HEK293 (cell line): ENCODE measurements at regions not wholly inside any gene's neighbourhood (a gene's known extent, or its start where the extent isn't known, plus 50 kb on each side); places are given as distances from the start of the nearest gene placed in this dataset.
A peak's percentile ranks its signal among the peaks of the same experiment; 100 is the strongest.
"Not testable (repeated sequence)": the region's sequence is repeated elsewhere in the genome, so short reads cannot be mapped to it uniquely, and the experiment has no call there.

Source experiments
- CTCF ChIA-PET: fragments of 350-600 bp; formaldehyde crosslinking; extraction: SDS; loops from one replicate; lab custom pipeline; 2021; ENCODE audit warnings: antibody characterized with exemption; lab: Yijun Ruan, JAX
- POLR2A ChIA-PET: fragments of 300-600 bp; formaldehyde crosslinking; extraction: SDS; loops from one replicate; lab custom pipeline; 2020; ENCODE audit warnings: antibody characterized with exemption, inconsistent platforms; lab: Yijun Ruan, JAX
- H3K27ac ChIP-seq: fragments of 200-500 bp; sonication (Bioruptor generic); 2 replicates; pipeline ENCODE4 v1.5.1; 2014; ENCODE audit warnings: low read depth, low read length, control low read depth, inconsistent platforms; ENCODE audit errors: extremely low read depth
- H3K36me3 ChIP-seq, 2 experiments: fragments of 200-500 bp in 1 of 2; sonication (Bioruptor generic) in 1 of 2; 1 replicate in 1 of 2; 2 replicates in 1 of 2; pipeline ENCODE4 v1.5.1; 2014 to 2017; ENCODE audit warnings: inconsistent platforms in 2 of 2, low read length in 2 of 2; ENCODE audit not compliant: control insufficient read depth in 2 of 2, insufficient read depth in 1 of 2
- H3K4me1 ChIP-seq: fragments of 200-500 bp; sonication (Bioruptor generic); 2 replicates; pipeline ENCODE4 v1.5.1; 2014; ENCODE audit warnings: mild to moderate bottlenecking, low read length, inconsistent platforms; ENCODE audit not compliant: control insufficient read depth, insufficient read depth
- H3K4me3 ChIP-seq: 2 replicates; pipeline ENCODE4 v1.5.1; 2011; ENCODE audit warnings: low read depth, mild to moderate bottlenecking, control low read depth, low read length, moderate library complexity
- H3K9me3 ChIP-seq: fragments of 200-500 bp; sonication (Bioruptor generic); 2 replicates; pipeline ENCODE4 v1.5.1; 2014; ENCODE audit warnings: low read depth, low read length, inconsistent platforms; ENCODE audit not compliant: control insufficient read depth, insufficient read depth
- ZNF146 ChIP-seq: fragments of 450-650 bp; formaldehyde crosslinking; IDR thresholded peaks from 2 replicates; pipeline ENCODE4 v1.5.1; 2016; ENCODE audit warnings: missing biosample characterization, missing genetic modification characterization
- ZNF175 ChIP-seq: fragments of 450-650 bp; formaldehyde crosslinking; IDR thresholded peaks from 2 replicates; pipeline ENCODE4 v1.5.1; 2016; ENCODE audit warnings: missing biosample characterization, missing genetic modification characterization
- ZNF501 ChIP-seq: fragments of 450-650 bp; formaldehyde crosslinking; IDR thresholded peaks from 2 replicates; pipeline ENCODE4 v1.5.1; 2016; ENCODE audit warnings: missing biosample characterization, missing genetic modification characterization
- ZNF549 ChIP-seq: fragments of 450-650 bp; IDR thresholded peaks from 2 replicates; pipeline ENCODE4 v1.5.1; 2018; ENCODE audit warnings: missing biosample characterization, missing genetic modification characterization, mild to moderate bottlenecking, inconsistent platforms, moderate library complexity
- ZNF623 ChIP-seq: fragments of 450-650 bp; formaldehyde crosslinking; IDR thresholded peaks from 2 replicates; pipeline ENCODE4 v1.5.1; 2016; ENCODE audit warnings: missing biosample characterization, missing genetic modification characterization
- ZNF76 ChIP-seq: fragments of 450-650 bp; formaldehyde crosslinking; IDR thresholded peaks from 2 replicates; pipeline ENCODE4; 2016; ENCODE audit warnings: low read depth, missing biosample characterization, missing genetic modification characterization, borderline replicate concordance
- ZNF791 ChIP-seq: fragments of 450-650 bp; formaldehyde crosslinking; IDR thresholded peaks from 2 replicates; pipeline ENCODE4 v1.5.1; 2016; ENCODE audit warnings: missing biosample characterization, missing genetic modification characterization
- TF ChIP-seq, protein P1 (sequence below): fragments of 450-650 bp; formaldehyde crosslinking; IDR thresholded peaks from 2 replicates; pipeline ENCODE4 v1.5.1; 2016; ENCODE audit warnings: missing biosample characterization, missing genetic modification characterization
- TF ChIP-seq, protein P2 (sequence below): fragments of 450-650 bp; formaldehyde crosslinking; IDR thresholded peaks from 2 replicates; pipeline ENCODE4 v1.5.1; 2016; ENCODE audit warnings: missing biosample characterization, missing genetic modification characterization
- TF ChIP-seq, protein P3 (sequence below): fragments of 450-650 bp; formaldehyde crosslinking; IDR thresholded peaks from 2 replicates; pipeline ENCODE4 v1.5.1; 2016; ENCODE audit warnings: missing biosample characterization, missing genetic modification characterization
- TF ChIP-seq, protein P4 (sequence below): fragments of 450-650 bp; formaldehyde crosslinking; IDR thresholded peaks from 2 replicates; pipeline ENCODE4 v1.5.1; 2016; ENCODE audit warnings: missing biosample characterization, missing genetic modification characterization

DNA sequence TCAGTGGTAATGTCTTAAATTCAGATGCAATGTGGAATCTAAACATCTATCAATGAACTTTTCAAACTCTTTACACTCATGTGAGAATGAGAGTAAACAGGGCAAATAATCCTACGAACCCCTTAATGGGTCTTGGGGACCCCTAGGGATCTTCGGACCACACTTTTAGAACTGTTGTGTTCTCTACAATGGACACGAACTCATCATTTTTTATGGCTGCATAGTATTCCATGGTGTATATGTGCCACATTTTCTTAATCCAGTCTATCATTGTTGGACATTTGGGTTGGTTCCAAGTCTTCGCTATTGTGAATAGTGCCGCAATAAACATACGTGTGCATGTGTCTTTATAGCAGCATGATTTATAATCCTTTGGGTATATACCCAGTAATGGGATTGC, 148.0 kb upstream of the PTPN1 start:
- POLR2A ChIA-PET, H3K4me1 ChIP-seq, H3K36me3 ChIP-seq, H3K9me3 ChIP-seq, H3K27ac ChIP-seq, H3K4me3 ChIP-seq: not testable (repeated sequence)
- TF ChIP-seq ZNF146 (tag by site-specific recombination): peak; percentile 94
- CTCF ChIA-PET: interaction anchor here (0.6 kb wide), 2 partner anchors 155 to 644 kb away, joined by 3 to 4 read pairs; no protein-coding TSS in a partner anchor

DNA sequence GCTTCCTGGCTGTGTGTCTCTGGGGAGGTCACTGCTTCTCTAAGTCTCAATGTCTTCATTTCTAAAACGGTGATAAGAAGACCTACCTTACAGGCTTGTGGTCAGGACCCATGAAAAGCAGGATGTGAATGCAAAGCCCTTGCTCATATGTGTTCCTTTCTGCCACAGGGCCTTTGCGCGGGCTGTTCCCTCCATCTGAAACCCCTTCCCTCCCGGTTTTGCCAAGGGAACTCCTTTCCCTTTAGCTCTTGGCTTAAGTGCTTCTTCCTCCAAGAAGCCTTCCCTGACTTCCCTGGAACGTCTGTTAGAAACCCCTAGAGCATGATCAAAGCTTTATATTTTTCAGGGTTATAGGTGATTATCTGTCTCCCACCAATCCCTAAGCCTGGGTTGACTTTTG, 147.2 kb upstream of the PTPN1 start:
- TF ChIP-seq ZNF549 (tag by site-specific recombination): no peak
- TF ChIP-seq ZNF501 (tag by site-specific recombination): no peak
- TF ChIP-seq, protein P1, sequence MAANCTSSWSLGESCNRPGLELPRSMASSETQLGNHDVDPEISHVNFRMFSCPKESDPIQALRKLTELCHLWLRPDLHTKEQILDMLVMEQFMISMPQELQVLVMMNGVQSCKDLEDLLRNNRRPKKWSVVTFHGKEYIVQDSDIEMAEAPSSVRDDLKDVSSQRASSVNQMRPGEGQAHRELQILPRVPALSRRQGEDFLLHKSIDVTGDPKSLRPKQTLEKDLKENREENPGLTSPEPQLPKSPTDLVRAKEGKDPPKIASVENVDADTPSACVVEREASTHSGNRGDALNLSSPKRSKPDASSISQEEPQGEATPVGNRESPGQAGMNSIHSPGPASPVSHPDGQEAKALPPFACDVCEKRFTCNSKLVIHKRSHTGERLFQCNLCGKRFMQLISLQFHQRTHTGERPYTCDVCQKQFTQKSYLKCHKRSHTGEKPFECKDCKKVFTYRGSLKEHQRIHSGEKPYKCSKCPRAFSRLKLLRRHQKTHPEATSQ (tag by site-specific recombination): no peak
- TF ChIP-seq ZNF623 (tag by site-specific recombination): peak; percentile 41
- TF ChIP-seq ZNF76: no peak
- no peak for TF ChIP-seq ZNF175
- TF ChIP-seq ZNF791 (tag by site-specific recombination): no peak
- TF ChIP-seq, protein P2, sequence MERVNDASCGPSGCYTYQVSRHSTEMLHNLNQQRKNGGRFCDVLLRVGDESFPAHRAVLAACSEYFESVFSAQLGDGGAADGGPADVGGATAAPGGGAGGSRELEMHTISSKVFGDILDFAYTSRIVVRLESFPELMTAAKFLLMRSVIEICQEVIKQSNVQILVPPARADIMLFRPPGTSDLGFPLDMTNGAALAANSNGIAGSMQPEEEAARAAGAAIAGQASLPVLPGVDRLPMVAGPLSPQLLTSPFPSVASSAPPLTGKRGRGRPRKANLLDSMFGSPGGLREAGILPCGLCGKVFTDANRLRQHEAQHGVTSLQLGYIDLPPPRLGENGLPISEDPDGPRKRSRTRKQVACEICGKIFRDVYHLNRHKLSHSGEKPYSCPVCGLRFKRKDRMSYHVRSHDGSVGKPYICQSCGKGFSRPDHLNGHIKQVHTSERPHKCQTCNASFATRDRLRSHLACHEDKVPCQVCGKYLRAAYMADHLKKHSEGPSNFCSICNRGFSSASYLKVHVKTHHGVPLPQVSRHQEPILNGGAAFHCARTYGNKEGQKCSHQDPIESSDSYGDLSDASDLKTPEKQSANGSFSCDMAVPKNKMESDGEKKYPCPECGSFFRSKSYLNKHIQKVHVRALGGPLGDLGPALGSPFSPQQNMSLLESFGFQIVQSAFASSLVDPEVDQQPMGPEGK (tag by site-specific recombination): no peak
- TF ChIP-seq, all 188 proteins: peak for 1
- Histone ChIP-seq H3K4me1 (no peaks in the 10 kb centered on the region), H3K9me3 (no peaks in the 10 kb centered on the region), H3K27ac (no peak overlapping the region), H3K4me3 (no peak overlapping the region), H3K36me3 (no peaks in the 10 kb centered on the region)
- ChIA-PET CTCF (interaction anchor here (0.6 kb wide), 1 partner anchor 101 kb away, joined by 5 read pairs; no protein-coding TSS in a partner anchor), POLR2A (no interaction called here)

DNA sequence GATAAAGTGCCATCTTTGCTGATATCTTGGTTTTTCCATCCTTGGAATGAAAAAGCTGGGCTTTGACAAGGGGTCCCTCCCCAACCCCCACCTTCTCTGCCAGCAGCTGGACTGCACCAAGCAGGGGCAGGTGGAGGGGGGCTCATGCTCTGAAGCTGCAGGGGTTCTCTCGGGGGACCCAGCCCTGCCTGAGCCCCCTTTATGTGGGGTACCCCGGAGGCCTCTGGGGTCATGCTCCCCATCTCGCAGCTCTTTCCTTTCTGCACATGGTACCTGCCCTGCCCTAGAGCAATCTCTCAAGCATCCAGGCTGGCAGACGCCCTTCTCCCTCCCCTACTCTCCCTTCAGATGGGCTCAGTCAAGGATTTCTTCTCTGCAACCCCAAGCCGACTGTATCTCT, 146.7 kb upstream of the PTPN1 start:
- ChIA-PET CTCF (interaction anchor here (0.6 kb wide), 1 partner anchor 101 kb away, joined by 5 read pairs; no protein-coding TSS in a partner anchor), POLR2A (no interaction called here)
- no peaks in the 10 kb centered on the region for H3K36me3 ChIP-seq

More for the DNA sequence above, 146.7 kb upstream of the PTPN1 start:
- Histone ChIP-seq H3K27ac (no peak overlapping the region), H3K4me3 (no peak overlapping the region), H3K9me3 (no peaks in the 10 kb centered on the region), H3K4me1 (no peaks in the 10 kb centered on the region)
- TF ChIP-seq, protein P3, sequence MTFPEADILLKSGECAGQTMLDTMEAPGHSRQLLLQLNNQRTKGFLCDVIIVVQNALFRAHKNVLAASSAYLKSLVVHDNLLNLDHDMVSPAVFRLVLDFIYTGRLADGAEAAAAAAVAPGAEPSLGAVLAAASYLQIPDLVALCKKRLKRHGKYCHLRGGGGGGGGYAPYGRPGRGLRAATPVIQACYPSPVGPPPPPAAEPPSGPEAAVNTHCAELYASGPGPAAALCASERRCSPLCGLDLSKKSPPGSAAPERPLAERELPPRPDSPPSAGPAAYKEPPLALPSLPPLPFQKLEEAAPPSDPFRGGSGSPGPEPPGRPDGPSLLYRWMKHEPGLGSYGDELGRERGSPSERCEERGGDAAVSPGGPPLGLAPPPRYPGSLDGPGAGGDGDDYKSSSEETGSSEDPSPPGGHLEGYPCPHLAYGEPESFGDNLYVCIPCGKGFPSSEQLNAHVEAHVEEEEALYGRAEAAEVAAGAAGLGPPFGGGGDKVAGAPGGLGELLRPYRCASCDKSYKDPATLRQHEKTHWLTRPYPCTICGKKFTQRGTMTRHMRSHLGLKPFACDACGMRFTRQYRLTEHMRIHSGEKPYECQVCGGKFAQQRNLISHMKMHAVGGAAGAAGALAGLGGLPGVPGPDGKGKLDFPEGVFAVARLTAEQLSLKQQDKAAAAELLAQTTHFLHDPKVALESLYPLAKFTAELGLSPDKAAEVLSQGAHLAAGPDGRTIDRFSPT: no peak
- TF ChIP-seq, protein P4, sequence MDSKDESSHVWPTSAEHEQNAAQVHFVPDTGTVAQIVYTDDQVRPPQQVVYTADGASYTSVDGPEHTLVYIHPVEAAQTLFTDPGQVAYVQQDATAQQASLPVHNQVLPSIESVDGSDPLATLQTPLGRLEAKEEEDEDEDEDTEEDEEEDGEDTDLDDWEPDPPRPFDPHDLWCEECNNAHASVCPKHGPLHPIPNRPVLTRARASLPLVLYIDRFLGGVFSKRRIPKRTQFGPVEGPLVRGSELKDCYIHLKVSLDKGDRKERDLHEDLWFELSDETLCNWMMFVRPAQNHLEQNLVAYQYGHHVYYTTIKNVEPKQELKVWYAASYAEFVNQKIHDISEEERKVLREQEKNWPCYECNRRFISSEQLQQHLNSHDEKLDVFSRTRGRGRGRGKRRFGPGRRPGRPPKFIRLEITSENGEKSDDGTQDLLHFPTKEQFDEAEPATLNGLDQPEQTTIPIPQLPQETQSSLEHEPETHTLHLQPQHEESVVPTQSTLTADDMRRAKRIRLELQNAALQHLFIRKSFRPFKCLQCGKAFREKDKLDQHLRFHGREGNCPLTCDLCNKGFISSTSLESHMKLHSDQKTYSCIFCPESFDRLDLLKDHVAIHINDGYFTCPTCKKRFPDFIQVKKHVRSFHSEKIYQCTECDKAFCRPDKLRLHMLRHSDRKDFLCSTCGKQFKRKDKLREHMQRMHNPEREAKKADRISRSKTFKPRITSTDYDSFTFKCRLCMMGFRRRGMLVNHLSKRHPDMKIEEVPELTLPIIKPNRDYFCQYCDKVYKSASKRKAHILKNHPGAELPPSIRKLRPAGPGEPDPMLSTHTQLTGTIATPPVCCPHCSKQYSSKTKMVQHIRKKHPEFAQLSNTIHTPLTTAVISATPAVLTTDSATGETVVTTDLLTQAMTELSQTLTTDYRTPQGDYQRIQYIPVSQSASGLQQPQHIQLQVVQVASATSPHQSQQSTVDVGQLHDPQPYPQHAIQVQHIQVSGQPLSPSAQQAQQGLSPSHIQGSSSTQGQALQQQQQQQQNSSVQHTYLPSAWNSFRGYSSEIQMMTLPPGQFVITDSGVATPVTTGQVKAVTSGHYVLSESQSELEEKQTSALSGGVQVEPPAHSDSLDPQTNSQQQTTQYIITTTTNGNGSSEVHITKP (tag by site-specific recombination): peak; percentile 43; the same call in 1 of the 2 replicates
- TF ChIP-seq, all 188 proteins: peak for 1
